Keratinocyte (primary cell): ENCODE measurements at regions not wholly inside any gene's neighbourhood (a gene's known extent, or its start where the extent isn't known, plus 50 kb on each side); places are given as distances from the start of the nearest gene placed in this dataset.
"Not testable (repeated sequence)": the region's sequence is repeated elsewhere in the genome, so short reads cannot be mapped to it uniquely, and the experiment has no call there.

ENCODE experiments used
- DNase-seq: peaks from one replicate; pipeline ENCODE4 v3.0.0-alpha.2; 2011; ENCODE audit warnings: low read depth, missing footprints, low spot score
- FAIRE-seq: peaks from 2 replicates; lab custom pipeline; 2011; peaks lifted over from hg19 to GRCh38; lab: Jason Lieb, UNC
- H2AFZ ChIP-seq: 2 replicates; pipeline ENCODE4 v1.6.0; 2012; ENCODE audit warnings: low read length, control low read depth, inconsistent platforms; ENCODE audit not compliant: control insufficient read depth
- H3K27ac ChIP-seq: 2 replicates; pipeline ENCODE4 v1.5.1; 2011; ENCODE audit warnings: low read length; ENCODE audit not compliant: control insufficient read depth, insufficient read depth
- H3K27me3 ChIP-seq: 3 replicates; pipeline ENCODE4 v1.6.0; 2011; ENCODE audit warnings: low read length; ENCODE audit not compliant: control insufficient read depth, insufficient read depth; ENCODE audit errors: extremely low read depth
- H3K36me3 ChIP-seq, 2 experiments: 2 replicates in 1 of 2; 3 replicates in 1 of 2; pipeline ENCODE4 v1.5.1; 2011; ENCODE audit warnings: low read length in 2 of 2, mild to moderate bottlenecking in 1 of 2; ENCODE audit not compliant: control insufficient read depth in 2 of 2, insufficient read depth in 2 of 2; ENCODE audit errors: extremely low read depth in 1 of 2
- H3K4me1 ChIP-seq: 3 replicates; pipeline ENCODE4 v1.5.1; 2011; ENCODE audit warnings: low read length; ENCODE audit not compliant: control insufficient read depth, insufficient read depth; ENCODE audit errors: extremely low read depth
- H3K4me2 ChIP-seq: 3 replicates; pipeline ENCODE4 v1.6.0; 2011; ENCODE audit warnings: low read depth, low read length; ENCODE audit not compliant: control insufficient read depth, insufficient read depth; ENCODE audit errors: extremely low read depth
- H3K4me3 ChIP-seq, 3 experiments: fragments of 200-600 bp in 1 of 3; sonication (generic) in 1 of 3; 2 replicates in 2 of 3; 3 replicates in 1 of 3; pipeline ENCODE4 v1.5.1; 2011 to 2016; ENCODE audit warnings: low read length in 3 of 3, mild to moderate bottlenecking in 3 of 3, control low read depth in 2 of 3, inconsistent platforms in 1 of 3, low read depth in 1 of 3, mixed read lengths in 1 of 3, mixed run types in 1 of 3, moderate library complexity in 1 of 3; ENCODE audit not compliant: control insufficient read depth in 2 of 3, insufficient read depth in 2 of 3; ENCODE audit errors: extremely low read depth in 1 of 3
- H3K79me2 ChIP-seq: 2 replicates; pipeline ENCODE4 v1.6.0; 2012; ENCODE audit warnings: low read length; ENCODE audit not compliant: control insufficient read depth, insufficient read depth
- H3K9ac ChIP-seq: 3 replicates; pipeline ENCODE4 v1.6.0; 2011; ENCODE audit warnings: low read length; ENCODE audit not compliant: control insufficient read depth, insufficient read depth; ENCODE audit errors: extremely low read depth
- H3K9me1 ChIP-seq: 3 replicates; pipeline ENCODE4 v1.6.0; 2011; ENCODE audit warnings: low read length; ENCODE audit not compliant: control insufficient read depth, insufficient read depth; ENCODE audit errors: extremely low read depth
- H3K9me3 ChIP-seq: 2 replicates; pipeline ENCODE4 v1.5.1; 2012; ENCODE audit warnings: low read depth, low read length; ENCODE audit not compliant: control insufficient read depth
- H4K20me1 ChIP-seq: 3 replicates; pipeline ENCODE4 v1.6.0; 2011; ENCODE audit warnings: low read length; ENCODE audit not compliant: control insufficient read depth, insufficient read depth; ENCODE audit errors: extremely low read depth
- CTCF ChIP-seq, 3 experiments: IDR thresholded peaks in 1 of 3; conservative IDR thresholded peaks in 1 of 3; optimal IDR thresholded peaks in 1 of 3; 2 replicates in 2 of 3; 3 replicates in 1 of 3; pipeline versions ENCODE3 to v1.5.1; 2011; ENCODE audit warnings: low read length in 3 of 3, mild to moderate bottlenecking in 3 of 3, moderate library complexity in 2 of 3, control low read depth in 1 of 3, inconsistent platforms in 1 of 3; ENCODE audit not compliant: insufficient read depth in 2 of 3; ENCODE audit errors: extremely low read depth in 1 of 3
- EZH2 ChIP-seq: IDR thresholded peaks from one replicate; pipeline ENCODE4 v1.6.1; 2012; ENCODE audit warnings: inconsistent platforms, mild to moderate bottlenecking, low read length, moderate library complexity
- dilution Hi-C: fragments of 300-500 bp; cut with MboI; formaldehyde crosslinking; loops from one replicate; pipeline ENCODE4 v1.7.0; 2020; ENCODE audit warnings: low sequenced_read_pairs; ENCODE audit not compliant: extremely low pct_ligation_motif_present

- H4K20me1 ChIP-seq, result no peaks in the 10 kb centered on the region
- no peak overlapping the region for H3K9ac ChIP-seq
- no peak for TF ChIP-seq EZH2
- H3K4me2 ChIP-seq, result no peak overlapping the region
- dilution Hi-C loops, result no loop called here
- H3K79me2 ChIP-seq, result no peaks in the 10 kb centered on the region
- no peaks in the 10 kb centered on the region for H3K9me3 ChIP-seq
- DNase-seq, result no peak
- no peak overlapping the region for H3K4me3 ChIP-seq
- no peaks in the 10 kb centered on the region for H3K27me3 ChIP-seq
- no peak overlapping the region for H2AFZ ChIP-seq
- no peak for FAIRE-seq
- H3K27ac ChIP-seq, result no peak overlapping the region
- H3K9me1 ChIP-seq, result no peaks in the 10 kb centered on the region
- no peaks in the 10 kb centered on the region for H3K36me3 ChIP-seq
- H3K4me1 ChIP-seq, result no peaks in the 10 kb centered on the region
Measured at GRCh38 chr11:81190546-81190945, 1543.1 kb downstream of the FAM181B start.

- dilution Hi-C loops, H3K4me2 ChIP-seq, H3K27ac ChIP-seq, DNase-seq, H4K20me1 ChIP-seq, H3K9ac ChIP-seq, H3K4me1 ChIP-seq, H3K79me2 ChIP-seq, H3K27me3 ChIP-seq, H2AFZ ChIP-seq, FAIRE-seq, H3K4me3 ChIP-seq, H3K9me1 ChIP-seq, H3K36me3 ChIP-seq, H3K9me3 ChIP-seq: not testable (repeated sequence)
Measured at GRCh38 chr11:81187033-81187432, 1546.6 kb downstream of the FAM181B start.

GRCh38 chr11:81174646-81175330 is 1558.9 kb downstream of the FAM181B start:
- Histone ChIP-seq H4K20me1 (no peaks in the 10 kb centered on the region), H3K27me3 (no peaks in the 10 kb centered on the region), H2AFZ (no peak overlapping the region), H3K79me2 (no peaks in the 10 kb centered on the region), H3K9me3 (no peaks in the 10 kb centered on the region), H3K36me3 (no peaks in the 10 kb centered on the region), H3K4me1 (no peaks in the 10 kb centered on the region), H3K27ac (no peak overlapping the region), H3K4me3 (no peak overlapping the region), H3K9me1 (no peaks in the 10 kb centered on the region), H3K9ac (no peak overlapping the region), H3K4me2 (no peak overlapping the region)
- no peak for TF ChIP-seq EZH2
- TF ChIP-seq CTCF (optimal IDR thresholded peaks at IDR 0.05 in 1 of 3, IDR thresholded peaks at IDR 0.05 in 1 of 3, conservative IDR thresholded peaks at IDR 0.05 in 1 of 3; ENCODE audit: extremely low read depth in 1 of 3, insufficient read depth in 2 of 3, low read length in 3 of 3), result no peak
- no peak for DNase-seq
- dilution Hi-C loops, result no loop called here
- FAIRE-seq, result no peak
